Fibroblast of peridontal ligament (primary cell): ENCODE measurements at regions not wholly inside any gene's neighbourhood (a gene's known extent, or its start where the extent isn't known, plus 50 kb on each side); places are given as distances from the start of the nearest gene placed in this dataset.

Source experiments
- DNase-seq: peaks from one replicate; pipeline ENCODE4 v3.0.0-alpha.2; 2010; ENCODE audit errors: extremely low read depth

DNA sequence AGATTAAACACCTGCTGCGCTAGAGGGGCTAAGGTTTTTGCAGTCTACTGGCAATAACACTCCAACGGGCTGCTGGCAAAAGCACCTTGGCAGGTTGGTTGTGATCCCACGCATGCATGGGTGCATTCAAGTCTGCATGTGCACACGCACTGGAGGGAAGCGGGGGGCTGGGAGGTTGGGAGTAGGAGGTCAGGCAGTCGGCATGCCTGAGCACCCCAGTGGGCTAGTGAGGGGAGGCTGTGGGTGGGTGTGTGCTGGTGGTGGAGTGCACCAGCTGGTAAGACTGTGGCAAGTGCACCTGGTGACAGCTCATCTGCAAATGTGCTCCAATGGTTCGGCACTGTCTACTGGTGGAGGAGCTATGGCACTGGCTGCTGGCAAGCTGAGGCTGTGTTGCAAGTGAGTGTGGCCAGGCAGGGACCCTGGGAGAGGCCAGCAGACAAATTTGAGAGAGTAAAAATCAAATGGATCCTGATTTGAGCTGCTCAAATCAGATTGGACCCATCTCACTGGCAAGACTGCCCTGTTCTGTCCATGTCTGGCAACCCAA lies 460.6 kb upstream of the DSEL start:
- no peak for DNase-seq

- peak; percentile 68 for DNase-seq
Measured at GRCh38 chr18:67973916-67974315, 457.4 kb upstream of the DSEL start.

DNA sequence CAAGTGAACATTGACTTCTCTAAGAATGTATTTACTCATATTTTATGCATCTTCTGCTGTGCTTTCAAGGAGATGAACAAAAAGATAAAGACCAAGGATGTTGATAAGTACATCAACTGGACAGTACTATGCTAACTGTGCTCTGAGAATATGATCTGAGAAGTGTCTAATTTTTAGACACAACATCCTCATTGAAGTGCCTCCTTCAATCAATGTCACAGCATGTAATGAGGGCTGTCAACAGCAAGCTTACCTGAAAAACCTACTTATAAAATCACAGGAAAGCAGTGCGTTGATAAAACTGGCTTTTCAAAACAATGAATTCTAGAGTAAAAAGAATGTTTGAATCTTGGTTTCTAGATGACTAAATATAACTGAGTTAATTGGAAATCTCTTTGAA lies 452.9 kb upstream of the DSEL start:
- no peak for DNase-seq

GRCh38 chr18:67966224-67966623 lies 449.7 kb upstream of the DSEL start:
- DNase-seq: no peak

GRCh38 chr18:67964462-67964861 lies 447.9 kb upstream of the DSEL start:
- DNase-seq: no peak

DNA sequence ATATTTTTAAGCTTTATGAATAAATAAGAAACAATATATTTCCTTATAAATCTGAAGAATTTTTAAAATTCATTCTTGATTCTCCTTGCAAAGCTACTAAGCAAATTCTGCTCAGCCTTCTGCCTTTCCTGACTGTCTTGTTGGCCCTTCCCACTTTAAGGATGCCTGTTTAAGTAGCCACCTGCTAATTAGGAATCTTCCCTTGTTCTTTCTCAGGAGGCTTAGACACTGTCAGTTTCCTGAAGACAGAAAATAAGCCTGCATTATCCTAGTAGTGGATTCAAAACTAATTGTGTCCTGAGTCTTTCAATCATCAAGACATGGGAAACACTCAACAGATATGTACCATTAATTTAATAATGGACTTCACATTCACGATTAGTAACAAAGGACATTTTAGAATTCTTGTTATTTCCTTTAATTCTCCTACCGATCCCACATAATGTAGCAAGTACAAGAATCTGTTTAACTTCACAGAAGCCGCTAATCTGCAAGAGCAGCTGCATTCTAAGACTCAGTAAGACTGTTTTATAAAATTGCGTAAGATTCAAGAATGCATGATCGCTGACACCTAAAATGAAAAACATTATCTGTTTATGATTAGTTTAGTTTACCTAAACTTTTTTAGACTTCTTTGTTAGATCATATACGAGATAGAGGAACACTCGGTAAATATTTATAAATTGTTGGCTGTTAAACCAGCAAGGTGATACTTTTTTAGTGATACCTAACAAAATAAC lies 445.4 kb upstream of the DSEL start:
- no peak for DNase-seq

GRCh38 chr18:67957684-67958083 lies 441.2 kb upstream of the DSEL start:
- DNase-seq: no peak

DNA sequence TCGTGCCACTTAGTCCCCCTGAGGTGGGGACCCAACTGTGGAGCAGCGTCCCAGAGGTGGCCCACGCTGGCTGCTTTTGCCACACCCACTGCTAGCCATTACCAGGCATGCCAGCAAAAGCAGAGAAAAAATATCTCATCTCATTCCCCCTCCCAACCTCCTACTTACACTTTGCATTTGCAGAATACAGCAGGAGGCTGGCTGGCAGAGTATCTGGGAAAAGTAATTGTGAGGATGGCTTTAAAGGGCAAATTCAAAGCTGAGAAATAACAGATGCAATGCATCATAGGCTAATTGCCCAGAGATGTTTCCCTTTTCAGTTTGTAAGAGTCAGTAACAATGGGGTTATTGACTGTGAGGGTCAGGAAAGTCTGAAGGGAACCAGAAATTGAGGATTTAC lies 438.1 kb upstream of the DSEL start:
- DNase-seq: no peak

DNA sequence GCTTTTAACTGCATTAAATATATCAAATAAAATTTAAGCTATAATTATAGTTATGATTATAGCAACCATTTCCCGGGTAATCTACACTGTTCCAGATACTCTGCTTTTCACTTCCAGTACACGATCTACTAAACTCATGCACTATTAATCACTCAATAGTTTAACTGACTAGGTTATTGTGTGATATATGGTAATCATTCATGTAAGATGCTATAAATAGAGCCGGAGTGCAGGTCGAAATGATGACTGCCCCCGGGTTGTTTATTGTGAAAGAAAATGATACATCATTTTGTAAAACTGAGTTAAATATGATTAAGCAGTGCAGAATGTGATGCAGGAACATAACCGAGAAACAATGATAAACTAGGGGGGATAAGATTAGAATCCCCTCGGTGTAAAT lies 434.6 kb upstream of the DSEL start:
- DNase-seq: peak; percentile 38

- DNase-seq: peak; percentile 77
Measured at GRCh38 chr18:67938660-67939059, 422.1 kb upstream of the DSEL start.

GRCh38 chr18:67935638-67936037 lies 419.1 kb upstream of the DSEL start:
- DNase-seq: no peak

- no peak for DNase-seq
Measured at GRCh38 chr18:67933271-67933670, 416.8 kb upstream of the DSEL start.

GRCh38 chr18:67932271-67932670 lies 415.8 kb upstream of the DSEL start:
- DNase-seq: no peak

- DNase-seq: peak; percentile 50
Measured at GRCh38 chr18:67926929-67927864, 410.7 kb upstream of the DSEL start.

GRCh38 chr18:67924656-67925055 lies 408.1 kb upstream of the DSEL start:
- no peak for DNase-seq

- DNase-seq: peak; percentile 27
Measured at GRCh38 chr18:67919316-67919715, 402.8 kb upstream of the DSEL start.

DNA sequence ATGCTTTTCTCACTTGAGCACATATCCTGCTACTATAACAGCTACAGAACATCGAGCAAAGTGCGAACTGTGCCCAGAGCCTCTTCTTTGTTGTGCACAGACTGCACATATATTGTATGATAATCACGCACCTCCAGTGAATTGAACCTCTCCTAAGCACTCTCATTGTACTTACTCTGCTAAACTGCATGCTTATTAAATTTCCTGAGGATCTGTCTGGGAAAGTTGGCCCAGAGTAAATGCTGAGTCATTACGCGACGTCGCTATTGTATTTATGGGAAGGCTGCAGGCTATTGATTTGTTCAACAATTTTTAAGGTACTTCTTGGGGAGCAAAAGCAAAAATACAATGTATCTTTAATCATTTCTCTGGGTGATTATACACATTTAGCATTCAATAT lies 399.6 kb upstream of the DSEL start:
- DNase-seq: peak; percentile 29

GRCh38 chr18:67913040-67913439 lies 396.5 kb upstream of the DSEL start:
- DNase-seq: no peak

DNA sequence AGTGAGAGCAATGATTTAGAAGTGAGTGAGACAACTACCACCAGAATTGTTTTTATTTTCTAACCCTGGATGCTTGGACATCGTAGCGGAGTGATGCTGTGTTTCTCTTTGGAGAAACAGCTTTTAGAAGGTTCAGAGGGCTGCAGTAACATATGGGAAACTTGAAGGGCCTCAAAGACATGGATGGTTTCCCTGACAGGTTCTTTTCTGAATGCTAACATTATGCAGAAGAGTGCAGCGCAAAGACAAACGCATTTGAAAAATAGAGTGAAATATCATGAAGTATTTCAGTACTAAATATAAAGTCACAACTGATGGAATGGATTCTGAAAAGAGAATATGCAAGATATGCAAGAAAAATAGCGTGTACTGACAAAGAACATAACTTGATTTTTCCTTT lies 385.1 kb upstream of the DSEL start:
- DNase-seq: no peak

- DNase-seq: no peak
Measured at GRCh38 chr18:67896451-67896850, 379.9 kb upstream of the DSEL start.

DNA sequence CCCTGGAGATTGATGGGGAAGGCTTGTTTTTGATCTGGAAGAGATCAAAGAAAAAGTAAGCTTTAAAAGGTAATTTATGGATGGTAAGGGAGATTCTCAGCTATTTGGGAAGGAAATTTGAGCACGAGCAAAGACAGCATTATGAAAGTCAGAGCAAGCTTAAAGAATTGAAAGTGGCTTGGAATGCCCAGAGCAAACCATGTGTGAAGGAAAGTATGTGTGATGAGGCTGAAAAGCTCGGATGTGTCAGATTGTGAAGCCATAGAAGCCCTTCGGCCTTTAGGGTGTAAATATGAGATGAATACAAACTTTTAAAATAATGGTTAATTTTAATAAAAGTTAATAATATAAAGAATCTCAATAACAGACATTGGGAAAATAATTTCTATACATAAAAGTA lies 377.4 kb upstream of the DSEL start:
- peak; percentile 39 for DNase-seq

DNA sequence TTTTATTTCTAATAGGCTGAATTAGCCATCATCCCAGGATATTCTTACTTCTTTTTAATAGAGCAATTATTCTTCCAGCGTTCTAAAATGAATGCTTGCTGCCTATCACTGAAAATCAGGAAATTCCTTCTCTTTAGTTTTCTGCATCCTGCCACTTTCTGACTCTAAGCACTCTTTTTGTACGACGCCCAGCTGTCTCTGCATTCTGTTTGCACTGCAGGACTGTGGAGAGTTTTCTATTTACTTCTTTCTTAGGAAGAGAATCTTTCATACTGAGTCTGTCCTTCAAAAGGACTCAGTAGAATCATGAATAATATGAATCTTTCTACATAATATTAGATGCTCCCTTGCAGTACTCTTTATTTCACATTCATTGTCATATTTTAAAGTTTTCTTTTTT lies 360.4 kb upstream of the DSEL start:
- no peak for DNase-seq

GRCh38 chr18:67875944-67876343 lies 359.4 kb upstream of the DSEL start:
- no peak for DNase-seq
